ENCODE measurements at regions not wholly inside any gene's neighbourhood (a gene's known extent, or its start where the extent isn't known, plus 50 kb on each side); places are given as distances from the start of the nearest gene placed in this dataset.

DNA sequence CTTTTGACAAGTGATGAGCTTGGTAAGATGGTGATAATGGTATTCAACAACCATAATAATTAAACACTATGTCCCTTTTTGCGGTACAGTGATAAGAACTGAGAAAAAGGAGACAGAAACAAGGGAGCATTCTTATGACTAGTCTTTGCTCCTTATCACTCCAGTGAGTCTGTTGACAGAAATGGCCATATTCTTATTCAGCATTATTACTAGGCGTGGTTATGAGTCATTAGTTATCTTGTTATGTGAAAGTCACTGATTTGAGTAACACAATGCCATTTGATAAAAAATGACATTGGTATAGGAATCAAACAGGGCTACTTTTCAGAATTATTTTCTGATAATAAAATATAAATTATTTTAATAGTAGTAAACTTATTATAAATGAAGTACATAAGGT lies 193.5 kb downstream of the C3orf38 start:
- Histone ChIP-seq H3K27ac (no peak overlapping the region), H3K4me3 (no peak overlapping the region), H3K27me3 (no peaks in the 10 kb centered on the region), H3K4me1 (no peaks in the 10 kb centered on the region), H3K36me3 (replicated peaks in 1 of 2; ENCODE audit: insufficient read depth in 1 of 2, low read depth in 2 of 2) (no peaks in the 10 kb centered on the region), H3K9me3 (no peaks in the 10 kb centered on the region)
- ATAC-seq = no peak
- no peak for DNase-seq
- WGBS, 2 donors = 69% methylated on average over 2 of the region's 2 CpGs
- TF ChIP-seq CTCF (IDR thresholded peaks at IDR 0.05) = no peak
- no peak for TF ChIP-seq POLR2A (IDR thresholded peaks at IDR 0.05)
- intact Hi-C loops (cut with DNase I) = no loop called here

DNA sequence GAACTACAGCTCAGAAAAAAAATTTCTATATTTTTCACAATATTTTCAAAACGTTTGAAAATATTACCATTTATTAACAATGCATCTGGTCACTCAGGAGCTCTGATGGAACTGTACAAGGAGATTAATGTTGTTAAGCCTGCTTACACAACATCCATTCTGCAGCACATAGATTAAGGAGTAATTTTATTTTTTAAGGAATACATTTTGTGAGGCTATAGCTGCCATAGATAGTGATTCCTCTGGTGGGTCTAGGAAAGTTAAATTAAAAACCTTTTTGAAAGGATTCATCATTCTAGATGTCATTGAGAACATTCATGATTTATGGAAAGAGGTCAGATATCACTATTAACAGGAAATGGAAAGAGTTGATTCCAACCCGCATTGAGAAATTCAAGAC lies 196.9 kb downstream of the C3orf38 start:
- intact Hi-C loops (cut with DNase I) = no loop called here
- ATAC-seq = no peak
- 53 to 58% methylated on average over 2 of the region's 2 CpGs for WGBS, 2 donors
- Histone ChIP-seq H3K4me3 (no peak overlapping the region), H3K27ac (no peak overlapping the region), H3K9me3 (no peaks in the 10 kb centered on the region), H3K27me3 (no peaks in the 10 kb centered on the region), H3K4me1 (no peaks in the 10 kb centered on the region), H3K36me3 (replicated peaks in 1 of 2; ENCODE audit: insufficient read depth in 1 of 2, low read depth in 2 of 2) (no peaks in the 10 kb centered on the region)
- TF ChIP-seq CTCF (IDR thresholded peaks at IDR 0.05) (no peak), POLR2A (IDR thresholded peaks at IDR 0.05) (no peak)
- DNase-seq = no peak

DNA sequence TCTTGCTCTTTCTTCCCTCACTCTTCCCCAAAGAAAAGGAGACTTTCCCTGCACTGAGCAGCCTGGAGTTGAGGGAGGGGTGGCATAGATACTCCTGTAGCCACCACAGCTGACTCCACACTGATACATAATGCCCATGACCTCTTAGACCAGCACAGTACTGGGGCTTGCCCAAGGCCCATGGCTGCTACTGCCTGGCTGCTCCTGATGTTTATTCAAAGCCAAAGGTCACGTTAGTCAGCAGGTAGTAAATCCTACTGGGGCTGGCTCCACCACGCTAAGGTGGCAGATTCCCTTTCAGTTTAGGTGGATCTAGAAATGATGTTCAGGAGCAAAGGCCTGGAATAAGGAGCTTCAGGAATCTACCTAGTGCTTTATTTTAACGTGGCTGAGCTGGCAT lies 212.7 kb downstream of the C3orf38 start:
- Histone ChIP-seq H3K36me3 (replicated peaks in 1 of 2; ENCODE audit: insufficient read depth in 1 of 2, low read depth in 2 of 2) (no peaks in the 10 kb centered on the region), H3K4me1 (no peaks in the 10 kb centered on the region), H3K27ac (no peak overlapping the region), H3K27me3 (no peaks in the 10 kb centered on the region), H3K4me3 (no peak overlapping the region), H3K9me3 (no peaks in the 10 kb centered on the region)
- no peak for TF ChIP-seq POLR2A (IDR thresholded peaks at IDR 0.05)
- 15 to 30% methylated on average over 3 of the region's 3 CpGs for WGBS, 2 donors
- DNase-seq = no peak
- ATAC-seq = no peak
- intact Hi-C loops (cut with DNase I) = no loop called here

- no peaks in the 10 kb centered on the region for H3K36me3 ChIP-seq (replicated peaks in 1 of 2; ENCODE audit: insufficient read depth in 1 of 2, low read depth in 2 of 2)
- H3K27ac ChIP-seq = no peak overlapping the region
- H3K4me1 ChIP-seq = no peaks in the 10 kb centered on the region
- H3K9me3 ChIP-seq = no peaks in the 10 kb centered on the region
- 38 to 42% methylated on average over 2 of the region's 2 CpGs for WGBS, 2 donors
- intact Hi-C loops (cut with DNase I) = no loop called here
- no peak for ATAC-seq
- H3K4me3 ChIP-seq = no peak overlapping the region
- no peaks in the 10 kb centered on the region for H3K27me3 ChIP-seq
- no peak for TF ChIP-seq CTCF (IDR thresholded peaks at IDR 0.05)
- no peak for TF ChIP-seq POLR2A (IDR thresholded peaks at IDR 0.05)
- no peak for DNase-seq
Measured at GRCh38 chr3:88364926-88365325, 215.2 kb downstream of the C3orf38 start.

- intact Hi-C loops (cut with DNase I) = no loop called here
- H3K27me3 ChIP-seq = no peaks in the 10 kb centered on the region
- ATAC-seq (no peak), DNase-seq (no peak)
- no peak overlapping the region for H3K4me3 ChIP-seq
- 85 to 91% methylated on average over 1 of the region's 1 CpG for WGBS, 2 donors
- no peaks in the 10 kb centered on the region for H3K36me3 ChIP-seq (replicated peaks in 1 of 2; ENCODE audit: insufficient read depth in 1 of 2, low read depth in 2 of 2)
- no peaks in the 10 kb centered on the region for H3K4me1 ChIP-seq
- no peak overlapping the region for H3K27ac ChIP-seq
- TF ChIP-seq POLR2A (IDR thresholded peaks at IDR 0.05) (no peak), CTCF (IDR thresholded peaks at IDR 0.05) (no peak)
- no peaks in the 10 kb centered on the region for H3K9me3 ChIP-seq
Measured at GRCh38 chr3:88369337-88369736, 219.6 kb downstream of the C3orf38 start.
